ENCODE measurements at regions not wholly inside any gene's neighbourhood (a gene's known extent, or its start where the extent isn't known, plus 50 kb on each side); places are given as distances from the start of the nearest gene placed in this dataset.

DNA sequence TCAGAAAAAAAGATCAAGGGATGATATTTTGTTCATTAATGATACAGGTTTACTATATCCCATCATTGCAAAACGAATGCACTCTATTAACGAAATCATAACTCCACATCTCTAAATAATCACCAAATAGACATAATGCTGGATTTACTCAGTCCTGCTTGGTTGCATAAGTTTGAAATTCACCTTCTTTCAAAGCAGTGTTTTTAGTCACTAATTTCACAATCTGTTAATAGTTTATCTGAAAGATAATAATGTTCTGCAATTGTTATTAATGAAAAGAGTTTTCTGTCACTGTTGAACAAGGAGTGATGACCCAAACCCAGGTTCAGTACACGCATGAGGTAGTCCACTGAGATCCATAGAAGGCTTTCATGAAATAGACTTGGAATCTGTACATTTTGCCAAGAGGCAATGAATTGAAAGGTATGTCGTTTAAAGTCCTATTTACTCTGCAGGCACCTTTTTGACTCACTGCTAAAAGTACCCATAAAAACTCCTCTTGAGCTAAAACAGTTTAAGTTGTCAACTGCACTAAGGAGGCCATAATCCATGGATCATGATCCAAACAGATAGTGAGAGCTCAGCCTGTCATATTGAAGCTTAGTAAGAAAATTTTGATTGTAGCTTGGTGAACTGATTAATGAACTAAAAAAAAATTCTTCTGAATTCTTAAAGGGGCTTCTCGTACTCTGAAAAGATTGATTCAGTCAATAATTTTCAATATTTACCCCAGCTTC is 75.6 kb upstream of the MBNL1 start:
- TF ChIP-seq OSR1 (CRISPR knock-in tag; IDR thresholded peaks at IDR 0.05), result no peak
- TF ChIP-seq, protein P1, sequence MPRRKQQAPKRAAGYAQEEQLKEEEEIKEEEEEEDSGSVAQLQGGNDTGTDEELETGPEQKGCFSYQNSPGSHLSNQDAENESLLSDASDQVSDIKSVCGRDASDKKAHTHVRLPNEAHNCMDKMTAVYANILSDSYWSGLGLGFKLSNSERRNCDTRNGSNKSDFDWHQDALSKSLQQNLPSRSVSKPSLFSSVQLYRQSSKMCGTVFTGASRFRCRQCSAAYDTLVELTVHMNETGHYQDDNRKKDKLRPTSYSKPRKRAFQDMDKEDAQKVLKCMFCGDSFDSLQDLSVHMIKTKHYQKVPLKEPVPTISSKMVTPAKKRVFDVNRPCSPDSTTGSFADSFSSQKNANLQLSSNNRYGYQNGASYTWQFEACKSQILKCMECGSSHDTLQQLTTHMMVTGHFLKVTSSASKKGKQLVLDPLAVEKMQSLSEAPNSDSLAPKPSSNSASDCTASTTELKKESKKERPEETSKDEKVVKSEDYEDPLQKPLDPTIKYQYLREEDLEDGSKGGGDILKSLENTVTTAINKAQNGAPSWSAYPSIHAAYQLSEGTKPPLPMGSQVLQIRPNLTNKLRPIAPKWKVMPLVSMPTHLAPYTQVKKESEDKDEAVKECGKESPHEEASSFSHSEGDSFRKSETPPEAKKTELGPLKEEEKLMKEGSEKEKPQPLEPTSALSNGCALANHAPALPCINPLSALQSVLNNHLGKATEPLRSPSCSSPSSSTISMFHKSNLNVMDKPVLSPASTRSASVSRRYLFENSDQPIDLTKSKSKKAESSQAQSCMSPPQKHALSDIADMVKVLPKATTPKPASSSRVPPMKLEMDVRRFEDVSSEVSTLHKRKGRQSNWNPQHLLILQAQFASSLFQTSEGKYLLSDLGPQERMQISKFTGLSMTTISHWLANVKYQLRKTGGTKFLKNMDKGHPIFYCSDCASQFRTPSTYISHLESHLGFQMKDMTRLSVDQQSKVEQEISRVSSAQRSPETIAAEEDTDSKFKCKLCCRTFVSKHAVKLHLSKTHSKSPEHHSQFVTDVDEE (CRISPR knock-in tag; IDR thresholded peaks at IDR 0.05), result no peak
- TF ChIP-seq, protein P2, sequence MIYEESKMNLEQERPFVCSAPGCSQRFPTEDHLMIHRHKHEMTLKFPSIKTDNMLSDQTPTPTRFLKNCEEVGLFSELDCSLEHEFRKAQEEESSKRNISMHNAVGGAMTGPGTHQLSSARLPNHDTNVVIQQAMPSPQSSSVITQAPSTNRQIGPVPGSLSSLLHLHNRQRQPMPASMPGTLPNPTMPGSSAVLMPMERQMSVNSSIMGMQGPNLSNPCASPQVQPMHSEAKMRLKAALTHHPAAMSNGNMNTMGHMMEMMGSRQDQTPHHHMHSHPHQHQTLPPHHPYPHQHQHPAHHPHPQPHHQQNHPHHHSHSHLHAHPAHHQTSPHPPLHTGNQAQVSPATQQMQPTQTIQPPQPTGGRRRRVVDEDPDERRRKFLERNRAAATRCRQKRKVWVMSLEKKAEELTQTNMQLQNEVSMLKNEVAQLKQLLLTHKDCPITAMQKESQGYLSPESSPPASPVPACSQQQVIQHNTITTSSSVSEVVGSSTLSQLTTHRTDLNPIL (CRISPR knock-in tag; IDR thresholded peaks at IDR 0.05; ENCODE audit: low read depth), result no peak
- no peak for TF ChIP-seq SNAI2 (CRISPR knock-in tag; IDR thresholded peaks at IDR 0.05)
- TF ChIP-seq BACH2 (CRISPR knock-in tag; IDR thresholded peaks at IDR 0.05; ENCODE audit: borderline replicate concordance), result no peak
- TF ChIP-seq ESRRG (CRISPR knock-in tag; IDR thresholded peaks at IDR 0.05), result no peak
- TF ChIP-seq, protein P3, sequence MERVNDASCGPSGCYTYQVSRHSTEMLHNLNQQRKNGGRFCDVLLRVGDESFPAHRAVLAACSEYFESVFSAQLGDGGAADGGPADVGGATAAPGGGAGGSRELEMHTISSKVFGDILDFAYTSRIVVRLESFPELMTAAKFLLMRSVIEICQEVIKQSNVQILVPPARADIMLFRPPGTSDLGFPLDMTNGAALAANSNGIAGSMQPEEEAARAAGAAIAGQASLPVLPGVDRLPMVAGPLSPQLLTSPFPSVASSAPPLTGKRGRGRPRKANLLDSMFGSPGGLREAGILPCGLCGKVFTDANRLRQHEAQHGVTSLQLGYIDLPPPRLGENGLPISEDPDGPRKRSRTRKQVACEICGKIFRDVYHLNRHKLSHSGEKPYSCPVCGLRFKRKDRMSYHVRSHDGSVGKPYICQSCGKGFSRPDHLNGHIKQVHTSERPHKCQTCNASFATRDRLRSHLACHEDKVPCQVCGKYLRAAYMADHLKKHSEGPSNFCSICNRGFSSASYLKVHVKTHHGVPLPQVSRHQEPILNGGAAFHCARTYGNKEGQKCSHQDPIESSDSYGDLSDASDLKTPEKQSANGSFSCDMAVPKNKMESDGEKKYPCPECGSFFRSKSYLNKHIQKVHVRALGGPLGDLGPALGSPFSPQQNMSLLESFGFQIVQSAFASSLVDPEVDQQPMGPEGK (CRISPR knock-in tag; IDR thresholded peaks at IDR 0.05; ENCODE audit: borderline replicate concordance), result no peak
- no peak for TF ChIP-seq PPARA (CRISPR knock-in tag; IDR thresholded peaks at IDR 0.05; ENCODE audit: borderline replicate concordance)
- TF ChIP-seq GLIS3 (CRISPR knock-in tag; IDR thresholded peaks at IDR 0.05), result no peak
- TF ChIP-seq, protein P4, sequence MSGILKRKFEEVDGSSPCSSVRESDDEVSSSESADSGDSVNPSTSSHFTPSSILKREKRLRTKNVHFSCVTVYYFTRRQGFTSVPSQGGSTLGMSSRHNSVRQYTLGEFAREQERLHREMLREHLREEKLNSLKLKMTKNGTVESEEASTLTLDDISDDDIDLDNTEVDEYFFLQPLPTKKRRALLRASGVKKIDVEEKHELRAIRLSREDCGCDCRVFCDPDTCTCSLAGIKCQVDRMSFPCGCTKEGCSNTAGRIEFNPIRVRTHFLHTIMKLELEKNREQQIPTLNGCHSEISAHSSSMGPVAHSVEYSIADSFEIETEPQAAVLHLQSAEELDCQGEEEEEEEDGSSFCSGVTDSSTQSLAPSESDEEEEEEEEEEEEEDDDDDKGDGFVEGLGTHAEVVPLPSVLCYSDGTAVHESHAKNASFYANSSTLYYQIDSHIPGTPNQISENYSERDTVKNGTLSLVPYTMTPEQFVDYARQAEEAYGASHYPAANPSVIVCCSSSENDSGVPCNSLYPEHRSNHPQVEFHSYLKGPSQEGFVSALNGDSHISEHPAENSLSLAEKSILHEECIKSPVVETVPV (CRISPR knock-in tag; IDR thresholded peaks at IDR 0.05), result no peak
- no peak for TF ChIP-seq CSDC2 (CRISPR knock-in tag; IDR thresholded peaks at IDR 0.05)
- TF ChIP-seq, protein P5, sequence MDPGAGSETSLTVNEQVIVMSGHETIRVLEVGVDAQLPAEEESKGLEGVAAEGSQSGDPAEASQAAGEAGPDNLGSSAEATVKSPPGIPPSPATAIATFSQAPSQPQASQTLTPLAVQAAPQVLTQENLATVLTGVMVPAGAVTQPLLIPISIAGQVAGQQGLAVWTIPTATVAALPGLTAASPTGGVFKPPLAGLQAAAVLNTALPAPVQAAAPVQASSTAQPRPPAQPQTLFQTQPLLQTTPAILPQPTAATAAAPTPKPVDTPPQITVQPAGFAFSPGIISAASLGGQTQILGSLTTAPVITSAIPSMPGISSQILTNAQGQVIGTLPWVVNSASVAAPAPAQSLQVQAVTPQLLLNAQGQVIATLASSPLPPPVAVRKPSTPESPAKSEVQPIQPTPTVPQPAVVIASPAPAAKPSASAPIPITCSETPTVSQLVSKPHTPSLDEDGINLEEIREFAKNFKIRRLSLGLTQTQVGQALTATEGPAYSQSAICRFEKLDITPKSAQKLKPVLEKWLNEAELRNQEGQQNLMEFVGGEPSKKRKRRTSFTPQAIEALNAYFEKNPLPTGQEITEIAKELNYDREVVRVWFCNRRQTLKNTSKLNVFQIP (CRISPR knock-in tag; IDR thresholded peaks at IDR 0.05; ENCODE audit: borderline replicate concordance, low read depth), result no peak
- no peak for ATAC-seq

DNA sequence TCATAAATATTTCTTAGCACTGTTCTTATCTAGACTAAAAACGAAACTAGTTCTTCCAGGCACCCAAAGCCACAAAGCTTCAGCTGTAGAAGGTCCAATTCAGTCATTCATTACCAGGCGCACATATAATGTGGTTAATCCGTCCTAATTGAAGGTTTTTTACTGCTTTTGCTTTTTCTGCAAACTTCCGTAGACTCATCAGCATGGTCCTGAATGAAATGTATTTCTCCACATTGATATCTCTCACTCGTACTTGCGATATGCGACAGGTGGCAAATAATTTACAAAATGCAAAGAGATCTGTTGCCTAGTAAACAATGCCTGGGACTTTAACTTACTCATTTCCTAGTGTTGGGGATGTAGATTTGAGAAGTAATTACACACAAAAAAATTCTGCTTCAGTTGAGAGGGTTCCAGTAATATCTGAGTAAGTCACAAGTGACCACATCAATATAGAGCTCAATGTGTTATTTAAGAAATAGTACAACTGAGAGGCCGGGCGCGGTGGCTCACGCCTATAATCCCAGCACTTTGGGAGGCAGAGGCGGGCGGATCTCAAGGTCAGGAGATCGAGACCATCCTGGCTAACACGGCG is 75.0 kb upstream of the MBNL1 start:
- ATAC-seq, result no peak
- TF ChIP-seq TCF4 (CRISPR knock-in tag; IDR thresholded peaks at IDR 0.05; ENCODE audit: borderline replicate concordance) (no peak), OSR1 (CRISPR knock-in tag; IDR thresholded peaks at IDR 0.05) (no peak), ZNF70 (CRISPR knock-in tag; IDR thresholded peaks at IDR 0.05) (no peak), RARB (CRISPR knock-in tag; IDR thresholded peaks at IDR 0.05) (no peak), ZC3H10 (CRISPR knock-in tag; IDR thresholded peaks at IDR 0.05) (no peak), ESRRG (CRISPR knock-in tag; IDR thresholded peaks at IDR 0.05) (no peak), ZNF565 (CRISPR knock-in tag; conservative IDR thresholded peaks at IDR 0.05; ENCODE audit: low read depth) (no peak), ZNF8 (CRISPR knock-in tag; IDR thresholded peaks at IDR 0.05) (no peak), GLIS3 (CRISPR knock-in tag; IDR thresholded peaks at IDR 0.05) (no peak), BACH2 (CRISPR knock-in tag; IDR thresholded peaks at IDR 0.05; ENCODE audit: borderline replicate concordance) (no peak)
- TF ChIP-seq, protein P1 (CRISPR knock-in tag; IDR thresholded peaks at IDR 0.05), result no peak
- TF ChIP-seq, protein P3 (CRISPR knock-in tag; IDR thresholded peaks at IDR 0.05; ENCODE audit: borderline replicate concordance), result no peak
